ENCODE measurements at regions not wholly inside any gene's neighbourhood (a gene's known extent, or its start where the extent isn't known, plus 50 kb on each side); places are given as distances from the start of the nearest gene placed in this dataset.
"Not testable (repeated sequence)": the region's sequence is repeated elsewhere in the genome, so short reads cannot be mapped to it uniquely, and the experiment has no call there.

GRCh38 chr1:55463814-55464475, 248.8 kb upstream of the USP24 start:
- no peak for DNase-seq

GRCh38 chr1:55457874-55458273, 242.7 kb upstream of the USP24 start:
- DNase-seq = no peak

GRCh38 chr1:55456971-55457370, 241.8 kb upstream of the USP24 start:
- DNase-seq = no peak

- DNase-seq = no peak
These were observed 233.1 kb upstream of the USP24 start for GRCh38 chr1:55448261-55448660.

GRCh38 chr1:55447488-55447887, 232.3 kb upstream of the USP24 start:
- no peak for DNase-seq

GRCh38 chr1:55446351-55446750, 231.2 kb upstream of the USP24 start:
- DNase-seq = no peak

- DNase-seq = no peak
These were observed 230.3 kb upstream of the USP24 start for GRCh38 chr1:55445416-55445815.

GRCh38 chr1:55444667-55445066, 229.5 kb upstream of the USP24 start:
- no peak for DNase-seq

- DNase-seq = peak; percentile 63
These were observed 228.2 kb upstream of the USP24 start for GRCh38 chr1:55443175-55443915.

- no peak for DNase-seq
These were observed 226.3 kb upstream of the USP24 start for GRCh38 chr1:55441489-55441888.

GRCh38 chr1:55437692-55438091, 222.5 kb upstream of the USP24 start:
- DNase-seq = no peak

GRCh38 chr1:55430720-55431119, 215.6 kb upstream of the USP24 start:
- DNase-seq = not testable (repeated sequence)

- not testable (repeated sequence) for DNase-seq
These were observed 215.0 kb upstream of the USP24 start for GRCh38 chr1:55430206-55430605.

GRCh38 chr1:55428944-55429931, 214.1 kb upstream of the USP24 start:
- DNase-seq = no peak

GRCh38 chr1:55428231-55428630, 213.1 kb upstream of the USP24 start:
- DNase-seq = no peak

- DNase-seq = no peak
These were observed 212.4 kb upstream of the USP24 start for GRCh38 chr1:55427606-55428005.

- DNase-seq = no peak
These were observed 211.5 kb upstream of the USP24 start for GRCh38 chr1:55426619-55427018.

GRCh38 chr1:55426156-55426555, 211.0 kb upstream of the USP24 start:
- DNase-seq = no peak

GRCh38 chr1:55425310-55425930, 210.3 kb upstream of the USP24 start:
- DNase-seq = no peak

GRCh38 chr1:55423376-55423775, 208.2 kb upstream of the USP24 start:
- DNase-seq = no peak

GRCh38 chr1:55420929-55421716, 206.0 kb upstream of the USP24 start:
- peak; percentile 3 for DNase-seq

- no peak for DNase-seq
These were observed 204.9 kb upstream of the USP24 start for GRCh38 chr1:55420026-55420425.
